ENCODE measurements at regions not wholly inside any gene's neighbourhood (a gene's known extent, or its start where the extent isn't known, plus 50 kb on each side); places are given as distances from the start of the nearest gene placed in this dataset.

DNA sequence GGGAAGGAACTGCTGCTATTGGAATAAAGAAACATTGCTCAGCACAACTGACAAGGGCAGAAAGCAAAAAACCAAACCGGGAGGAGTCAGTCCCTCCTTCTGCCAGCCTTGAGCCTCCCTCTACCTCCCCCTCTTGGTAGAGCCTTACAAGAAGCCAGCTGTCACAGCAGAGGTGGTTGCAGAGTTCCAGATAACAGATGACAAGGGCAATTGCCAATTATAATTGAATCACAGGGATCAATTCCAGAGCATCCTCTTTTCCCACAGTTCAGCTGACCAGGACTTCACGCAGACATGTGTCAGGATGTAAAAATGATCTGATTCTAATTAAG, 548.2 kb upstream of the LRRTM1 start:
- DNase-seq (ENCODE audit: low read depth): no peak

DNA sequence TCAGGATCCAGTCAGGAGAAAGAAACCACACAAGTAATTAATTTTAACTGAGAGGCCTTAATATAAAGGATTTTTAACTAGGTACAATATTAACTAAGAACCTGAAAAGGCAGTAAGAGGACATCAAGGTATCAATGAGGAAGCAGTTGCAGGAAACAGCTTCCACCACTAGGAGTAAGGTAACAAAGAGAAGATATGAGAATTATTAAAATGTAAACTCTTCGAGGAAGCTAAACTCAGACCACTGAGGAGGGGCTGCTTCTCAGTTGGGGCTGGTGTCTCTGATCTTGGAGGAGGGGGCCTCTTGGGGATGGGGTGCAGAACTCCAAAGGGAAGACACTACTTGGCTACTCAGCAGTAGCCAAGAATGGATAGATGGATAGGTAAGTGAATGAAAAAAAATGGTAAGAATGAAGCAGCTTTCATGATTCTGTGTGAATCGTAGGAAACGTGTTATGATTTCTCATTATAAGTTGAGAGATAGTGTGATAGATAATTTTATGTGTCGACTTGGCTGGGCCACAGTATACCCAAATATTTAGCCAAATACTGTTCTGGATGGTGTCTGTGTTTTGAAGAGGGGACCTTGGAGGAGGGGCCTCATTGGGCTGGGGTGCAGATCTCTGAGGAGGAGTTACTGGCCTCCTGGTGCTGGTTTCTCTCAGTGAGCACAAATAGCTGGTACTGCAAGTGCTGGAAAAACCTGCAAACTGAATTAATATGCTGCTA, 547.7 kb upstream of the LRRTM1 start:
- DNase-seq (ENCODE audit: low read depth): no peak

DNA sequence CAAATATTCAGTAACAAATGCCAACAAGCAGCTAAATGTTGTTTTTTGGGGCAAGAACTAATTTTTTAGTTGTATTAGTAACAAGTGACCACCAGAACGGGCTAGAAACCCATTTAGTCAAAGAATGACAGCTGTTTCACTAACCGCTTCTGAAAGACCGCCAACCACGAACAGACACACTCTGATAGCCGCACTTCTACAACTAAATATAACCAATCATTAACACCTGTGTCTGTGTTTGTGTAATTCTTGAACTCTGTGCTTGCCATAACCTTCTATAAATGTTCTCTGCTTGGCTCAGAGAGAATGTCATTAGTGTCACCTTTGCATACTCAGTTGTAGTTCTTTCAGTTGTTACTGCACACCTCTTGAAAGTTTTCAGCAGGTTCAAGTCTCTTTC, 526.3 kb upstream of the LRRTM1 start:
- DNase-seq (ENCODE audit: low read depth): no peak

DNA sequence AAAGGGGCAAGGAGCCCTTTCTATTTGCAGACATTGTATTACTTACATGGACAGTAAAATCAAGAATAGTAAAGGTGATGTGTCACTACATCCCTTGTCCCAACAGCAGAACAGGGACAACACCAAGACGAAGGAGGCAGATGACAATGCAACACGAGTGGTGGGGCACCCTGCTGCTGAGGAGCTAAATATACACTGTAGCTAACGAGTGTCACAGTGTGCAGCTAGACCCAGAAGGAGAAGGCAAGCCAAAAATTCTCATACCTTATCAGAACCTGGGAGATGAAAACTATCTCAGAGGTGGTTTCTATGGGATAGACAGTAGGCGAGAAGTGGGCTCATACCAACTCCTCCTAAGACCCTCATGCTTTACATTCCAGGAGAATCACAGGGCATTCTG, 518.4 kb upstream of the LRRTM1 start:
- no peak for DNase-seq (ENCODE audit: low read depth)

DNA sequence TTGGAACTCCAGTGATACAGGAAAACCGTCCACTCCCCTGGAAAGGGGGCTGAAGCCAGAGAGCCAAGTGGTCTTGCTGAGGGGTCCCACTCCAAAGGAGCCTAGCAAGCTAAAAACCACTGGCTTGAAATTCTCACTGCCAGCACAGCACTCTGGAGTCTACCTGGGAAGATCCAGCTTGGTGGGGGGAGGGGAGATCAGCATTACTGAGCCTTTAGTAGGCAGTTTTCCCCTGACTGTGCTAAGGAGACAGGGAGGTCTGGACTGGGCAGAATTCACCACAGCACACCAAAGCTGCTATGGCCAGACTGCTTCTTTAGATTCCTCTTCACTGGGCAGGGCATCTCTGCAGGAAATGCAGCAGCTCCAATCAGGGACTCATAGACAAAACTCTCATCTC, 510.7 kb upstream of the LRRTM1 start:
- no peak for DNase-seq (ENCODE audit: low read depth)

DNA sequence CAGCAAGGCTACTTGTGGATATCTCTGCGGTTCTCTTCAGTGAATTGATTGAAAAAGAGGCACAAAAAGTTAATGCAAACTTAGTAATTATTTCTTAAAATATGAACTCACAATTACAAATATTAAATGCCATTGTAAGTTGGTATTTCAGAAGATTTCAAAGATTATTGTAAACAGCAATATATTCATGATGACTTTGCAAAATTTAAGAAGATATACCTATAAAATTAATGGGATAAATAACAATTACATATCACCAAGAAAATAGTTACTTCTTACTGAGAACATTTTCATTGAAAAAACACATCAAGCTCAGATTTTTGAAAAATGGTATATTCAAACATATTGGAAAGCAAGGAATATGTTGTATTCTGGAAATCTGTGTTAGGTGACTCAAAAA, 482.0 kb upstream of the LRRTM1 start:
- no peak for DNase-seq (ENCODE audit: low read depth)

DNA sequence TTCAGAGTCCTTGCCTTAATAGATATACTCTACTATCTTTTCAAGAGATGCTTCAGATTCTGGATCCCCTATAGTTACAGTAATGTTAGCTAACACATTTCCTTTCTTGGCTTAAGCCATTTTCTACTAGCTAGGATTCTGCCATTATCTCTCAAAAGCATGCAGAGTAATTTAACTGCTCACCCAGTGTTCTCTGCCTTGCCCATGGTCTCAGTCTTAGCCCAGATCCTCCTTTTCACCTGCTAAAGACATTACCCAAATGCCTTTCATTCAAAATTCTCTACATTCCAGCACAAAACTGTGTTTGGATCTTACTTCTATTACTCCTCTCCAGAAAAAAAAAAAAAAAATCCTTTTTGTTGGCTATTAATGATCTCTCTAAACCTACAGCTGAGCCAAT, 474.2 kb upstream of the LRRTM1 start:
- no peak for DNase-seq (ENCODE audit: low read depth)

DNA sequence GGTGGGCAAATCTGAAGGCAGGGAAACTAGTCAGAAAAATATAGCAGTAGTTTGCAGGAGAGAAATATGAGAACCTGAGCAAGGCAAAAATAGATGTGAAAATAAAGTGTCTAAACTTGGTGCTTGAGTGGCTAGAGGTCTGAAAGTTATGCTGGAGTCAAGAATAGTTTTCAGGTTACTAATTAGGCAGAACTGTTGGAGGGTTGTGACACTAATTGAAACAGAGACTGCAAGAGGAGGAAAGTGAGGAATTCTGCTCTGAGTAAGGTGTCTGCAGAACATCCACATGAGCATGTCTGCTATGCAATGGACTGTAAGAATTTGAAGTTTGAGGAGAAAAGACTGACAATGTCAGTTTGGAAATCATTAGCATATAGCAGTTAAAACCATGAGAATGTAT, 444.0 kb upstream of the LRRTM1 start:
- DNase-seq (ENCODE audit: low read depth): no peak

DNA sequence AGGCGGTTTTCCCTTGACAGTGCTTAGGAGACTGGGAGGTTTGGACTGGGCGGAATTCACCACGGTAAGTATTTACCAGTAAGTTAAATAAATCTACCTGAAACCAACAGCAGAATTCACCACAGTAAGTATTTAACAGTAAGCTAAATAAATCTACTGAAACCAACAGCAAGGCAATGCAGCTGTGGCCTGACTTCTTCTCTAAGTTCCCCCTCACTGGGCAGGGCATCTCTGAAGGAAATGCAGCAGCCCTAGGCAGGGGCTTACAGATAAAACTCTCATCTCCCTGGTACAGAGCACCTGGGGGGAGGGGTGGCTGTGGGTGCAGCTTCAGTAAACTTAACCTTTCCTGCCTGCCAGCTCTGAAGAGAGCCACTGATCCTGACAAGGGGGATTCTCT, 432.5 kb upstream of the LRRTM1 start:
- DNase-seq (ENCODE audit: low read depth): no peak

DNA sequence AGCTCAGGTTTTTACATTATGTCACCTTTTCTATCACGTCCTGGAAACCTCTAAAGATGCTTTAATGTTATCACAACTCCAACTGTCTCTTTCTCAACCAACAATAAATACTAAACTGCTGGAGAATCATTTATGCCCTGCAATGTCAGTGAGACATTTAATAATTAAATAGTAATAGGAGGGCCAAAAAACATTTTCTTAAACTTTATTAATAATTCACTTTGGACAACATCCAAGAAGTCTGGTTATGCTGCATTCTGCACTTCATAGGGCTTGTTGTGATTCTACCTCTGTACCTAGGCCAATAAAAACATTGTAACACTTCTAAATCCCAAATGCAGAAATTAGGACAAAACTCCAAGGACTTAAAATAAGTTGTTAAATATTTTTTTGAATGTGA, 420.4 kb upstream of the LRRTM1 start:
- DNase-seq (ENCODE audit: low read depth): no peak

DNA sequence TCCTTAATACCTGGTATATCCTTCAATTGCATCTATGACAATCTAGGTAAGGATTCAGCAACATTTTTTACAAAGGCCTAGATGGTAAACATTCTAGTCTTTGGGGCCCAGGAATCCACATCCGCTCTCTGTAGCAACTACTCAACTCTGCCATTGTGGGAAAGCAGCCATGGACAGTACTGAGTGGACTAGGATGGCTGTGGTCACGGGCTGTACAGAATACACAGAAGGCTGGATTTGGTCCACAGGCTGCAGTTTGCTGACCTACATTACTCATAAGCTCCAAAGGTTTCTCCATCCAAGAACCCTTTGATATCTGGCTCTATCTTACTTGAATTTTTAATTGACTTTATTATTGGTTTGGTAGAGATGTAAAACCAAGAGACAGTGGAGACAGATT, 418.3 kb upstream of the LRRTM1 start:
- DNase-seq (ENCODE audit: low read depth): no peak

DNA sequence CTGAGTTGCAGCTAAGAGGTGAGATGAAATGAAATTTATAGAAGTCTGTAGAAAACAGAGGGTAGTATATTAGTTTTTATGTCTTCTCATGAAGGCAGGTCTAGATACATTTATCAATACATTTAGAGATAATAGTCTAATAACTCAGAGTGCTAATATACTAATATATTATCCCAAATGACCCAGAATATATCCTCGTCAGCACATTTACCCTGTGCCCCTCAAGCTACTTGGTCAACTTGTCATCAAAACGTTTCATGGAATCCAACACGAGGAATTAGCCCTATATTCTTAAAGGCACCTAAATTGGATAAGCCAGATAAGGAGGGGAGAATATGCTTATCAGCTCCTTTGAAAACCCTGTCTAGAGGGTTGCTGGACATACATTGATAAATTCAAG, 415.1 kb upstream of the LRRTM1 start:
- no peak for DNase-seq (ENCODE audit: low read depth)

DNA sequence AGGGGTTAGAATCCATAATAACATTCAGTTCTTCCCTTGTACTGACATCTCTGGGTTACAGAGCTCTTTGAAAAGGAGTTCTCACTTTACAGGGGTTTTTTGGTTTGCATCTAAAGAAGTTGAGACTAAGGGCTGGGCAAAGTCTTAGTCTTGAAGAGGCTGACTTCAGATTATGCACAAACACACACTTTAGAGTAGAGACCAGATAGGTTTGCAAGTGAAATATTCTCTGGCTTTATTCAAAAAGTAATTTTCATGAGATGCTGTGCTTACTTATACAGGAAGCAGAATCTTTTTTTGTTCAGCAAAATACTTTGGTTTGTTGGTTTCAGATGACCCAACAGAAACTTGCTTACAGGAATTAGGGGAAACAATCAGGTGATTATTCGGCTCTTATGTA, 410.9 kb upstream of the LRRTM1 start:
- DNase-seq (ENCODE audit: low read depth): no peak

DNA sequence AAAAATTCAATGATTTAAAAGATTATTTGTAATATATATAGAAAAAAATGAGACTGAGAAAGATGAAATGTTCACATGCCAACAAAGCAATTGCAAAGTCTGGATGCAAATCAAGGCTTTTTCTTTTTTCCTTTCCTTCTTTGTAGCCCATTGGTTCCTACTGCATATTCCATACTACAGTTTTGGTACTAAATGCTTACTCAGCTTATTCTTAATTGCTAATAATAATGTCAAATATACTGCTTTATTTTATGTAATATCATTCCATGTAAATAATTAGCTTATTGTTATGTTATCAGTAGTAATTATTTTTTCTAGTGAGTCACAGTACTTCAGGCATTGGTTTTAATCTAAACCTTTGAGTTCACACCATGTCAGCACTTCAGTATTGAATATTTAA, 407.4 kb upstream of the LRRTM1 start:
- no peak for DNase-seq (ENCODE audit: low read depth)

DNA sequence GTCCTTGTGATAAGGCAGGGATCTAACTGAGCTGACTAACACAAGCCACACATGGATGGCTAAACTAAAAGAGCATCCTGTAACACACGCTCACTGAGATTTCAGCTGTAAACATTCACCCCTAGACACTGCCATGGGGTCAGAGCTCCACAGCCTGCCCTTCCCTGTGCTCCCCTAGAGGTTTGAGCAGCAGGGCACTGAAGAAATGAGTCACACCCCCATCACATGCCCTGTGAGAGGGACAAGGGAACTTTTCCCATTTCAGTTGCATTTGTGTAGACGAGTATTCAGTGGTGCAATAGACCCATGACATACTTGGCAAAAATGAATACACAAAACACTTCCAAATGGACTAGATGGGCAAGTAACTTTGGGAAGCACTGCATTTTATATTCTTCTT, 402.4 kb upstream of the LRRTM1 start:
- DNase-seq (ENCODE audit: low read depth): no peak

DNA sequence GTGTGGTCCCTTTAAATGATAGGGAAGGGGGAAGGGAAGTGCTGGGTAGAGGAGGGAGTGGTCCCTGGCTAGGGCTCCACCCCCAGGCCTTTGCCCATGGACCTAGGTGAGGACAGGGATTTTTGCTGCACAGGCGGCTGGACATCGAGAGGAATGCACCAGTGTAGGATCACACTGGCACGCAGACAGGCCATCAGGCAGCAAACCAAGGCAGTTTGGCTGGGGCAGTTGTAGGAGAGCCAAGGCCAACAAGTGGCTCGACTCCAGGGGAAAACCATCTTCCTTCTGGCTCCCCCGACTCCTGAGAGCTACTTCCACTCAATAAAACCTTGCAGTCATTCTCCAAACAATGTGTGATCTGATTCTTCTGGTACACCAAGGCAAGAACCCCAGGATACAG, 402.0 kb upstream of the LRRTM1 start:
- no peak for DNase-seq (ENCODE audit: low read depth)

DNA sequence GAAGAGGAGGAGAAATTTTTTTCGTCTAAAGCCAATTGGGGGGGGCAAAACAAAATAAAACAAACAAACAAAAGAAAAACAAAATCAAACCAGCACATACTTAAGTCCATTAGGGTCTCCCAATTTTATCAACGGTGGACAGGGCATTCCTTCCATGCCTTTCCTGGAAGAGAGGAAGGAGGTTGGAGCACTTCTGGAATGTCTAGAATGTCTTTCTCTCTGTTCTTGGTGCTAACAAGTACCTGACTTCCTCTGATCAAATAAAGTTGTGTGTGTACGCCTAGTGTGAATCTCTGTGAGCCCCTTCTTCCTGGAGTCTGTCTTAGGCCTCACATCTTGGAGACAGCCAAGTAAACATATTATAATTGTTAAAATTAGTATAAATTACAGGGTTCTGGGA, 399.0 kb upstream of the LRRTM1 start:
- DNase-seq (ENCODE audit: low read depth): no peak

DNA sequence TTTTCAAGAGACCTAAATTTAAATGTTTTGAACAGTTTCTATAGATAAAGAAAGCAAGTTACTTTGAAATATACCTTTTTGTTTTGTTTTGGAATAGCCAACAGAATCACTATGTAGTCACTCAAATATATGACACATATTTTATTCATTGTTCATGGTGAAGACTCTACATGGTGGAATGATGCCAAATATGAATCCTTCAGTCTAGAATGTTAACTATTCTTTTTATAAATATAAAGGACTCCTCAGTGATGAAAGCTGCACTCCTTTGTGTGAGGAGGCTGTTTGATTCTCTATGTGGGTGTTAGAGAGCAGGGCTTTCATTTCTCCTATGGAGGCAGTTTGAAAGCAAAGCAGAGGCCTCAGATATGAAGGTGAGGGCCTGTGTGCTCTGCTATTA, 396.4 kb upstream of the LRRTM1 start:
- no peak for DNase-seq (ENCODE audit: low read depth)
